ENCODE measurements at regions not wholly inside any gene's neighbourhood (a gene's known extent, or its start where the extent isn't known, plus 50 kb on each side); places are given as distances from the start of the nearest gene placed in this dataset.

DNA sequence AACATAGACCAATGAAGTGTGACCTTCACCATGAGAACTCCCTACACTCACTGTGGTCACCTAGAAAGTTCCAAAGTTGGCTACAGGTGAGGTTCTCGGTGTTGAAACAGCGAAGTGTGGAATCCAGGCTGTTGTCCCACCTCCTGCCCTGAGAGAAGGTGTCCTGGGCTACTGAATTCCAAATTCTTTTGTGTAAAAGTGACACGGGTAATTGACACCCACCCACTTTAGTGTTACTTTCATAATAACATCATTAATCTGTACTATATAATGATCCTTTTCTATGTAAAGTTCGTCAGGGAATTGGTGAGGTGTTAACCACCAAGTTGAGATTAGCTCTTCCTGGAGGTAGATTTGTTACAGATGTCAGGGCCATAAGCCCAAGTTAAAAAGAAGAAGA is 690.7 kb downstream of the RWDD3 start:
- ChIA-PET CTCF (no interaction called here), POLR2A (no interaction called here)
- TF ChIP-seq, protein P1, sequence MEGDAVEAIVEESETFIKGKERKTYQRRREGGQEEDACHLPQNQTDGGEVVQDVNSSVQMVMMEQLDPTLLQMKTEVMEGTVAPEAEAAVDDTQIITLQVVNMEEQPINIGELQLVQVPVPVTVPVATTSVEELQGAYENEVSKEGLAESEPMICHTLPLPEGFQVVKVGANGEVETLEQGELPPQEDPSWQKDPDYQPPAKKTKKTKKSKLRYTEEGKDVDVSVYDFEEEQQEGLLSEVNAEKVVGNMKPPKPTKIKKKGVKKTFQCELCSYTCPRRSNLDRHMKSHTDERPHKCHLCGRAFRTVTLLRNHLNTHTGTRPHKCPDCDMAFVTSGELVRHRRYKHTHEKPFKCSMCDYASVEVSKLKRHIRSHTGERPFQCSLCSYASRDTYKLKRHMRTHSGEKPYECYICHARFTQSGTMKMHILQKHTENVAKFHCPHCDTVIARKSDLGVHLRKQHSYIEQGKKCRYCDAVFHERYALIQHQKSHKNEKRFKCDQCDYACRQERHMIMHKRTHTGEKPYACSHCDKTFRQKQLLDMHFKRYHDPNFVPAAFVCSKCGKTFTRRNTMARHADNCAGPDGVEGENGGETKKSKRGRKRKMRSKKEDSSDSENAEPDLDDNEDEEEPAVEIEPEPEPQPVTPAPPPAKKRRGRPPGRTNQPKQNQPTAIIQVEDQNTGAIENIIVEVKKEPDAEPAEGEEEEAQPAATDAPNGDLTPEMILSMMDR (IDR thresholded peaks at IDR 0.05; ENCODE audit: insufficient read depth, low read depth, low read length): no peak
- Histone ChIP-seq H3K36me3 (ENCODE audit: control insufficient read depth, insufficient read depth, low read length) (no peaks in the 10 kb centered on the region), H3K4me3 (ENCODE audit: low read depth, low read length) (no peak overlapping the region), H3K27me3 (ENCODE audit: control insufficient read depth, insufficient read depth, low read length) (no peaks in the 10 kb centered on the region)
- DNase-seq (ENCODE audit: low read depth): no peak

DNA sequence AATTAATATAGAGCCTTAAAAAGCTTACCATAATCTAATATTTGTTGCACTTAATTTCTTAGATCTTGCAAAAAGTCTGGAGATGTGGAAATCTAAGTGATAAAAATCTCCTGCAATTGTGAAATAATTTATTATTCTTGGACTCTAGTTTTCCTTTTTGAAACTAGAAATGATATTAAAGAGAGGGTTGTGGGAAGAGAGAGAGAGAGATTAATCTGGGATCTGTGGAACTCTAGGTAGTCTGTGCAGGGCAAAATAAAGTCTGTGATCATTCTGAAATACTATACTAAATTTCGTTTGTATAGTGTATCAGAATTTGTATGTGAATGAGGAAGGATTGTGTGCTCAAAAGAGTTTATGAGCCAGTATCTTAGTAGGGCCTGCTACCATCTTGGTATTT is 692.3 kb downstream of the RWDD3 start:
- no peak overlapping the region for H3K4me3 ChIP-seq (ENCODE audit: low read depth, low read length)
- ChIA-PET CTCF (interaction anchor here (0.7 kb wide), 1 partner anchor 845 kb away, joined by 3 read pairs; no protein-coding TSS in a partner anchor), POLR2A (no interaction called here)
- no peaks in the 10 kb centered on the region for H3K36me3 ChIP-seq (ENCODE audit: control insufficient read depth, insufficient read depth, low read length)
- DNase-seq (ENCODE audit: low read depth): no peak
- TF ChIP-seq, protein P1 (IDR thresholded peaks at IDR 0.05; ENCODE audit: insufficient read depth, low read depth, low read length): no peak
- H3K27me3 ChIP-seq (ENCODE audit: control insufficient read depth, insufficient read depth, low read length): no peaks in the 10 kb centered on the region

DNA sequence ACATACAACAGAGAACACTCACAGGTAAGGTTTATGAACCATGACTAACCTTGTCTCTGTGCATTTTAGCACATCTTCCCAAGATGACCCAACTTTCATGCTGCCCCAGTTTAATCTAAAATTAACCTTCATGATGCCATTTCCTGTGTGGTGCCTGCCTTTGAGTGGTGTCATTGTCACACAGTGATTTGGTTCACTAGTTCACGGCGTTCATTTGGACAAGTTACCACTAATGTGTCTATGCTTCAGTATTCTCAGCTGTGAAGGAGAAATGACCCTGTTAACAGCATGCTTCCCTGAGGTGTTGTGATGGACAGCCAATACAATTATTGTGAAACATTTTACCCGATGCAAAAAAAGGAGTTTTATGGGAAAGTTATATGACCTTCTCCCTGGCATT is 693.1 kb downstream of the RWDD3 start:
- TF ChIP-seq, protein P1 (IDR thresholded peaks at IDR 0.05; ENCODE audit: insufficient read depth, low read depth, low read length): no peak
- H3K4me3 ChIP-seq (ENCODE audit: low read depth, low read length): no peak overlapping the region
- ChIA-PET CTCF (no interaction called here), POLR2A (no interaction called here)
- no peaks in the 10 kb centered on the region for H3K36me3 ChIP-seq (ENCODE audit: control insufficient read depth, insufficient read depth, low read length)
- H3K27me3 ChIP-seq (ENCODE audit: control insufficient read depth, insufficient read depth, low read length): no peaks in the 10 kb centered on the region
- no peak for DNase-seq (ENCODE audit: low read depth)

DNA sequence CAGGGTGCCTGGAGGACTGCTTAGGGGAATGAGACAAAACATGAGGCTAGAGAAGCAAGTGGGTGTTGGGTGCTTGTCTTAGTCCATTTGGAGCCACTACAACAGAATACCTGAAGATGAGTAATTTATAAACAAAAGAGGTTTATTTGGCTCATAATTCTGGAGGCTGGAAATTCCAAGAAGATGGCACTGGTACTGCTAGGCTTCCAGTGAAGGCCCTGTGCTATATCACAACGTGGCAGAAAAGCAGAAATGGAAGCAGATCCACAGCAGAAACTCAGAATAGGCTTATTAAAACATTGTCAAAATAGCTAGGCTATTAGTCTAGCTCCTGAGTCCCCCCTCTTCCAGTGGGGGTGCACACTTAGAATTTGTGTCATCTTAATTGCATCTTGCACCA is 701.7 kb downstream of the RWDD3 start:
- H3K27me3 ChIP-seq (ENCODE audit: control insufficient read depth, insufficient read depth, low read length): no peaks in the 10 kb centered on the region
- DNase-seq (ENCODE audit: low read depth): no peak
- ChIA-PET POLR2A (no interaction called here), CTCF (no interaction called here)
- no peaks in the 10 kb centered on the region for H3K36me3 ChIP-seq (ENCODE audit: control insufficient read depth, insufficient read depth, low read length)
- no peak overlapping the region for H3K4me3 ChIP-seq (ENCODE audit: low read depth, low read length)
- TF ChIP-seq, protein P1 (IDR thresholded peaks at IDR 0.05; ENCODE audit: insufficient read depth, low read depth, low read length): no peak

DNA sequence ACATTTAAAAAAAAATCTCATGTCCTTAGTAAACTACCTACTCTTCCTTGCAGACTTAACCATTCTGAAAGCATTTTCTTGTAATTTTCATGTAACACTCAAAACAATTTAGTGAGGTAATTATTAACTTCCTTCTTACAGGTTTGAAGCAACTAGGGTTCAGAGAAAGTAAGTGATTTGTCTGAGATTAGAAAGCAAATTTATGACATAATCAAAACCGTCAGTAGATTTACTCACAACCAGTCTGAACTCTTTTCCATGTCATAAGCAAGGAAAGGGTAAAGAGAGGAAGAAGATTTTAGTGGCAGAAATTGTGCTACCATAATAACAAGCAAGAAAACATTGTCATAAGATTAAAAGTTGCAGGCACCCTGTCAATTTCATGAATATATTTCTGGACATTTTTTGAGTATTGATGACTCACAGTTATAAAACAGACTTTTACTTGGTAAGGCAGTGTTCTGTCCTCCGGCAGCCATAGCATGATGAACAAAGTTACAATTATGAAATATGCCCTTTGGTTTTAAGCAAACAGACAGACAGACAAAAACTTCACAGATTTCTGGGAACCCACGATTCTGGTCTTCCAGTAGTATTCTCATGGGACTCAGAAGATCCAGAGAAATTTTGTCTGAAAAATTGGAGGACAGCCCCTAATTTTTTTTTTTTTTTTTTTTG is 707.2 kb downstream of the RWDD3 start:
- Histone ChIP-seq H3K27me3 (ENCODE audit: control insufficient read depth, insufficient read depth, low read length) (no peaks in the 10 kb centered on the region), H3K4me3 (ENCODE audit: low read depth, low read length) (no peak overlapping the region), H3K36me3 (ENCODE audit: control insufficient read depth, insufficient read depth, low read length) (no peaks in the 10 kb centered on the region)
- ChIA-PET POLR2A (no interaction called here), CTCF (interaction anchor here (0.6 kb wide), 1 partner anchor 242 kb away, joined by 3 read pairs; no protein-coding TSS in a partner anchor)
- DNase-seq (ENCODE audit: low read depth): no peak
- TF ChIP-seq, protein P1 (IDR thresholded peaks at IDR 0.05; ENCODE audit: insufficient read depth, low read depth, low read length): no peak

Data from BJ (cell line).